ENCODE measurements at regions not wholly inside any gene's neighbourhood (a gene's known extent, or its start where the extent isn't known, plus 50 kb on each side); places are given as distances from the start of the nearest gene placed in this dataset.
"Not testable (repeated sequence)": the region's sequence is repeated elsewhere in the genome, so short reads cannot be mapped to it uniquely, and the experiment has no call there.

GRCh38 chr11:44417731-44418455 is 108.0 kb upstream of the ALX4 start:
- no peak for DNase-seq (ENCODE audit: low spot score)

- DNase-seq (ENCODE audit: low spot score), result no peak
Measured at GRCh38 chr11:44418456-44418830, 108.5 kb upstream of the ALX4 start.

- no peak for DNase-seq (ENCODE audit: low spot score)
Measured at GRCh38 chr11:44421090-44421675, 111.2 kb upstream of the ALX4 start.

- no peak for DNase-seq (ENCODE audit: low spot score)
Measured at GRCh38 chr11:44423289-44423688, 113.3 kb upstream of the ALX4 start.

GRCh38 chr11:44424841-44425240 is 114.9 kb upstream of the ALX4 start:
- no peak for DNase-seq (ENCODE audit: low spot score)

GRCh38 chr11:44426119-44426518 is 116.2 kb upstream of the ALX4 start:
- DNase-seq (ENCODE audit: low spot score), result no peak

- DNase-seq (ENCODE audit: low spot score), result no peak
Measured at GRCh38 chr11:44426958-44427357, 117.0 kb upstream of the ALX4 start.

- peak; percentile 7 for DNase-seq (ENCODE audit: low spot score)
Measured at GRCh38 chr11:44427432-44427831, 117.5 kb upstream of the ALX4 start.

GRCh38 chr11:44430140-44430539 is 120.2 kb upstream of the ALX4 start:
- no peak for DNase-seq (ENCODE audit: low spot score)

- no peak for DNase-seq (ENCODE audit: low spot score)
Measured at GRCh38 chr11:44434191-44434590, 124.3 kb upstream of the ALX4 start.

- DNase-seq (ENCODE audit: low spot score), result no peak
Measured at GRCh38 chr11:44437122-44437521, 127.2 kb upstream of the ALX4 start.

- not testable (repeated sequence) for DNase-seq (ENCODE audit: low spot score)
Measured at GRCh38 chr11:44442893-44443673, 122.4 kb upstream of the CD82 start.

- DNase-seq (ENCODE audit: low spot score), result no peak
Measured at GRCh38 chr11:44443836-44444769, 121.4 kb upstream of the CD82 start.

- DNase-seq (ENCODE audit: low spot score), result no peak
Measured at GRCh38 chr11:44444770-44445321, 120.6 kb upstream of the CD82 start.

GRCh38 chr11:44445500-44446365 is 119.7 kb upstream of the CD82 start:
- no peak for DNase-seq (ENCODE audit: low spot score)

GRCh38 chr11:44446366-44446762 is 119.1 kb upstream of the CD82 start:
- no peak for DNase-seq (ENCODE audit: low spot score)

GRCh38 chr11:44446996-44447771 is 118.3 kb upstream of the CD82 start:
- no peak for DNase-seq (ENCODE audit: low spot score)

GRCh38 chr11:44450295-44450932 is 115.0 kb upstream of the CD82 start:
- no peak for DNase-seq (ENCODE audit: low spot score)

GRCh38 chr11:44451706-44452105 is 113.8 kb upstream of the CD82 start:
- no peak for DNase-seq (ENCODE audit: low spot score)
